Transverse colon (tissue), 3 donors: ENCODE measurements at regions not wholly inside any gene's neighbourhood (a gene's known extent, or its start where the extent isn't known, plus 50 kb on each side); places are given as distances from the start of the nearest gene placed in this dataset.

ENCODE experiments used
- EP300 ChIP-seq: sonication (generic); formaldehyde crosslinking; IDR thresholded peaks from one replicate; pipeline ENCODE4 v1.6.1; 2017; ENCODE audit warnings: antibody characterized with exemption, low read depth
- TF ChIP-seq, protein P1 (sequence below), 5 experiments: fragments of 200-600 bp in 3 of 5; fragments of 450-650 bp in 2 of 5; sonication (generic) in 3 of 5; IDR thresholded peaks; 1 replicate in 2 of 5; 2 replicates in 3 of 5; pipeline ENCODE4 v1.5.1; 2016 to 2017; ENCODE audit warnings: antibody characterized with exemption in 5 of 5, inconsistent platforms in 3 of 5, mild to moderate bottlenecking in 2 of 5, moderate library complexity in 1 of 5

DNA sequence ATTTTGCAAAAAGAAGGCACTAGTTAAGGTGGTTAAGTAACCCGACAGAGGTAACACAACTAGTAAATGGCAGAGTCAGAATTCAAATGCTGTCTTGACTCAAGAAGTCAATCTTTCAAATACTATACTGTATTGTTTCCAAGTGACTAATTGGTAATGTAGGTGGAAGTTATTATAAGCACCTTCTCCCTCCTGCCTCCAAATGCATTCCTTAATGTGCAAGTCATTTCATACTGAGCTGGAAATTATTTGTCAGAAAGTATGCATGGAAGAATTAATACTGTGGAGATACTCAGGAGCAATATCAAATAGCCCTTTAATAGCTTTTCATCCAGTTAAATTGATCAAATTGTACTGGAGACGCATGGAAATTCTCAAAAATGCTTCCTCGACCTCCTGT is 579.1 kb downstream of the DOK5 start:
- TF ChIP-seq, protein P1, sequence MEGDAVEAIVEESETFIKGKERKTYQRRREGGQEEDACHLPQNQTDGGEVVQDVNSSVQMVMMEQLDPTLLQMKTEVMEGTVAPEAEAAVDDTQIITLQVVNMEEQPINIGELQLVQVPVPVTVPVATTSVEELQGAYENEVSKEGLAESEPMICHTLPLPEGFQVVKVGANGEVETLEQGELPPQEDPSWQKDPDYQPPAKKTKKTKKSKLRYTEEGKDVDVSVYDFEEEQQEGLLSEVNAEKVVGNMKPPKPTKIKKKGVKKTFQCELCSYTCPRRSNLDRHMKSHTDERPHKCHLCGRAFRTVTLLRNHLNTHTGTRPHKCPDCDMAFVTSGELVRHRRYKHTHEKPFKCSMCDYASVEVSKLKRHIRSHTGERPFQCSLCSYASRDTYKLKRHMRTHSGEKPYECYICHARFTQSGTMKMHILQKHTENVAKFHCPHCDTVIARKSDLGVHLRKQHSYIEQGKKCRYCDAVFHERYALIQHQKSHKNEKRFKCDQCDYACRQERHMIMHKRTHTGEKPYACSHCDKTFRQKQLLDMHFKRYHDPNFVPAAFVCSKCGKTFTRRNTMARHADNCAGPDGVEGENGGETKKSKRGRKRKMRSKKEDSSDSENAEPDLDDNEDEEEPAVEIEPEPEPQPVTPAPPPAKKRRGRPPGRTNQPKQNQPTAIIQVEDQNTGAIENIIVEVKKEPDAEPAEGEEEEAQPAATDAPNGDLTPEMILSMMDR (IDR thresholded peaks at IDR 0.05): no peak
- TF ChIP-seq EP300: no peak
